ENCODE measurements at regions not wholly inside any gene's neighbourhood (a gene's known extent, or its start where the extent isn't known, plus 50 kb on each side); places are given as distances from the start of the nearest gene placed in this dataset.

DNA sequence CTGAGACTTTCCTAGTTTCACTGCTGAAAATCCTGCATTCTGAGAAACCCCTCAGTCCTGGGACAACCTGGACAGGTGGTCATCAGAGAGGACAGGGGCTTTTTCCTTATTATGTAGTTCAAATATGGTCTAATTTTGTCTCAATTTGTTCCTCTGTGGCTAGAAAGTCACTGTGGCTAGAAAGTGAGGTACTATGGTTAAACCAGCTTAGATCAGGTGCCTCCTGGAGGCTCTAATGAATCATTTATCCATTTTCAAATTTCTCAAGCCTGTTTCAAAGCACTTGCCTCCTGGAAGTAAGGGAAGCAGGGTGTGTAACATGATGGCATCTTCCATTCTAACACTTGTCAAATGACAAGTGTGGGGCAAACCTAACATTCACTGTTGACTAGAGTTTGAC is 326.8 kb downstream of the PIK3C3 start:
- Histone ChIP-seq H3K79me2 (ENCODE audit: insufficient read depth, low read length) (no peaks in the 10 kb centered on the region), H2AK5ac (ENCODE audit: insufficient read length, low read length) (no peak overlapping the region), H3K4me1 (ENCODE audit: insufficient read depth, low read length) (no peaks in the 10 kb centered on the region), H3K23me2 (ENCODE audit: insufficient read length, low read depth, low read length, poor library complexity, severe bottlenecking) (no peaks in the 10 kb centered on the region), H3K27ac (ENCODE audit: insufficient read length, low read depth, low read length) (no peak overlapping the region), H3K9me3 (ENCODE audit: control insufficient read depth, low read depth, low read length) (no peaks in the 10 kb centered on the region), H3K4ac (ENCODE audit: low read depth, low read length) (no peak overlapping the region), H3K56ac (ENCODE audit: insufficient read length, low read depth, low read length) (no peak overlapping the region), H3K4me2 (ENCODE audit: insufficient read depth, insufficient read length, low read length) (no peak overlapping the region), H3K79me1 (ENCODE audit: insufficient read depth, low read depth, low read length, poor library complexity, severe bottlenecking) (no peaks in the 10 kb centered on the region), H3K14ac (ENCODE audit: insufficient read depth, low read length) (no peak overlapping the region), H4K8ac (replicated peaks; ENCODE audit: insufficient read length, low read depth, low read length) (no peak overlapping the region), H2BK12ac (ENCODE audit: insufficient read length, low read depth, low read length) (no peak overlapping the region), H2BK15ac (ENCODE audit: low read depth, low read length) (no peak overlapping the region), H2BK20ac (ENCODE audit: low read depth, low read length, poor library complexity, severe bottlenecking) (no peak overlapping the region), H3K9ac (ENCODE audit: extremely low read depth, insufficient read length, low read length) (no peak overlapping the region), H2AFZ (ENCODE audit: low read length) (no peak overlapping the region), H4K20me1 (ENCODE audit: control insufficient read depth, insufficient read depth, insufficient read length) (no peaks in the 10 kb centered on the region), H3K23ac (ENCODE audit: insufficient read length, low read depth, low read length) (no peak overlapping the region), H3K27me3 (ENCODE audit: insufficient read depth, low read length) (no peaks in the 10 kb centered on the region), H2BK120ac (ENCODE audit: low read depth, low read length, poor library complexity, severe bottlenecking) (no peak overlapping the region), H4K91ac (ENCODE audit: insufficient read length, low read depth, low read length) (no peak overlapping the region), H4K5ac (ENCODE audit: insufficient read length, low read depth, low read length) (no peak overlapping the region), H3T11ph (ENCODE audit: low read length) (no peak overlapping the region), H3K18ac (ENCODE audit: insufficient read length, low read depth, low read length) (no peak overlapping the region), H2BK5ac (ENCODE audit: insufficient read length, low read length) (no peak overlapping the region)
- no peaks in the 10 kb centered on the region for H3K9me3 Mint-ChIP-seq
- no peak for DNase-seq
- H3K36me3 Mint-ChIP-seq (ENCODE audit: insufficient read depth in 1 of 3, low read depth in 3 of 3): no peaks in the 10 kb centered on the region
- H3K27me3 Mint-ChIP-seq (ENCODE audit: low read depth): no peaks in the 10 kb centered on the region
- TF ChIP-seq, protein P1, sequence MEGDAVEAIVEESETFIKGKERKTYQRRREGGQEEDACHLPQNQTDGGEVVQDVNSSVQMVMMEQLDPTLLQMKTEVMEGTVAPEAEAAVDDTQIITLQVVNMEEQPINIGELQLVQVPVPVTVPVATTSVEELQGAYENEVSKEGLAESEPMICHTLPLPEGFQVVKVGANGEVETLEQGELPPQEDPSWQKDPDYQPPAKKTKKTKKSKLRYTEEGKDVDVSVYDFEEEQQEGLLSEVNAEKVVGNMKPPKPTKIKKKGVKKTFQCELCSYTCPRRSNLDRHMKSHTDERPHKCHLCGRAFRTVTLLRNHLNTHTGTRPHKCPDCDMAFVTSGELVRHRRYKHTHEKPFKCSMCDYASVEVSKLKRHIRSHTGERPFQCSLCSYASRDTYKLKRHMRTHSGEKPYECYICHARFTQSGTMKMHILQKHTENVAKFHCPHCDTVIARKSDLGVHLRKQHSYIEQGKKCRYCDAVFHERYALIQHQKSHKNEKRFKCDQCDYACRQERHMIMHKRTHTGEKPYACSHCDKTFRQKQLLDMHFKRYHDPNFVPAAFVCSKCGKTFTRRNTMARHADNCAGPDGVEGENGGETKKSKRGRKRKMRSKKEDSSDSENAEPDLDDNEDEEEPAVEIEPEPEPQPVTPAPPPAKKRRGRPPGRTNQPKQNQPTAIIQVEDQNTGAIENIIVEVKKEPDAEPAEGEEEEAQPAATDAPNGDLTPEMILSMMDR (conservative IDR thresholded peaks at IDR 0.05): no peak
- H3K27ac Mint-ChIP-seq: no peak overlapping the region
- no peak overlapping the region for H3K4me3 Mint-ChIP-seq
- H3K4me1 Mint-ChIP-seq: peaks cover 12 to 13% of the 10 kb centered on the region in 2 experiments; a peak in 3 of 4 replicates
